HG03108 (cell line): ENCODE measurements at regions not wholly inside any gene's neighbourhood (a gene's known extent, or its start where the extent isn't known, plus 50 kb on each side); places are given as distances from the start of the nearest gene placed in this dataset.

Experiments used
- ATAC-seq: cut with Tn5 transposase; IDR thresholded peaks from one replicate; pipeline ENCODE4 v1.9.1; 2021; ENCODE audit warnings: moderate library complexity; ENCODE audit not compliant: unreplicated experiment

GRCh38 chr4:108369035-108369655 is 200.4 kb upstream of the LEF1 start:
- no peak for ATAC-seq

DNA sequence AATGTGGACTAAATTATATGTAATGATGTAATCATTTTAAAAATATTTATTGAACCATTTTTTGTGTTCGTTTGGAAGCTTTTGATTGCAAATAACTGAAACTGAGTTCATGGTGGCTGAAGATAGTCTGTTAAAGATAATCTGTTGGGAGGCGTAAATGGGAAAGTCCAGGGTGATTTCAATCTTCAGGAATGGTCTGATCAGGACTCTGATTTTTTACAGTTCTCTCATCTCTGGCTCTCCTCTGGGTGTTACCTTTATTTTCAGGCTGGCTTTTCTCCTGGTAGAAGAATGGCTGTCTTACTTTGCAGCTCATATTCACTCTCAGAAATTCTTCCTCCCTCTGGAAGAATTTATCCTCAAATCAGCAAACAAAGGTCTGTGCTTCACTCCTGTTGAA is 199.0 kb upstream of the LEF1 start:
- no peak for ATAC-seq

DNA sequence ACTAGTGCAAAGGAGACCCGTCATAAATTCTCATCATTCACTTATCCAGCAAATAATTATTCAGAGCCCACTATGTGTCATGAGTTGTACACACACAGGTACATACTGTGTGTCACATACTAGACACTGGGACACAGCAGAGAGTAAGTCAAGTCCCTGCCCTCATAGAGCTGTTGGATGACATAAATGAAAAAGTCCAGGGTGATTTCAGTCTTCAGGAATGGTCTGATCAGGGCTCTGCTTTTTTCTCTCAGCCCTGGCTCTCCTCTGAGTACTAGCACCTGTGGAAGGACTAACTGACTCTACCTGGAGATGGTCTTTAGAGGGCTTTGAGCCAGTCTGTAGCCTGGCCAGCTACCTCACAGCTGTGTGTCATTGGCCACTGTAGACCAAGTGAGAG is 198.0 kb upstream of the LEF1 start:
- no peak for ATAC-seq

DNA sequence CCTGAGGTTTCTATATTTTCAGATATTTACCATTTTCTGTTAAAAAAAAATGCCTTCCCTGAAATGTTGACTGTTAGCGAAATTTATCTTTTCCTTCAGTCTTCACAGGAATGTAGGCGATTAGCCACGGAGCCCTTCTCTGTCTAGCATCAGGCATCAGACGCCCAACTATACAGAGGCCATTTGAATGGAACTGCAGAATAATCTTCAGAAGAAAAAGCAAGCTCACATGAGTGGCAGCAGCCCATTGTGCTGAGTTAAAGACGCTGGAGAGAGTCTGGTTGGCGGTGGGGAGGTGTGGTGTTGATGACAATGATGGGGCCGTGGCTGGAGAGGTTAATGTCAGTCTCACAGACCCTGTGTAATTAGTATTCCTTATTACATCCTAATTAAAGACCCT is 196.8 kb upstream of the LEF1 start:
- ATAC-seq = no peak

GRCh38 chr4:108361886-108362285 is 193.2 kb upstream of the LEF1 start:
- no peak for ATAC-seq

DNA sequence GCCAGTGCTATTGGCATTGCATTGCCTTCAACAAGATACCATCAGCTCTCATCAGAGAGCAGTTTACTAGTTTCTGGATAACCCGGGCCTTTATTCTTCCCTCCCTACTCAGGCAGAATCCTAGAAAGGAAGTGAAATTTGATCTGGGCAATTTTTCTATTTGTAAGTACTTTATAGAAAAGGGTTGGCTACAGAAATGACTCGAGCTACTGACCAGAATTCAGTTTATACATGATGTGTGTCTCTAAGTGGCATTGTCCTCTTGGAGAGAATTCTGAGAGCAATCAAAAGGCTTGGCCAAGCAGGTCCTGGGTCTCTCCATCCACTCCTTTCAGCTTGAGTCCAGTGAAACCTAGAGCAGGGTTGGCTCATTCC is 192.7 kb upstream of the LEF1 start:
- ATAC-seq = no peak

GRCh38 chr4:108360754-108361445 is 192.2 kb upstream of the LEF1 start:
- ATAC-seq = no peak

GRCh38 chr4:108359986-108360681 is 191.4 kb upstream of the LEF1 start:
- ATAC-seq = no peak

DNA sequence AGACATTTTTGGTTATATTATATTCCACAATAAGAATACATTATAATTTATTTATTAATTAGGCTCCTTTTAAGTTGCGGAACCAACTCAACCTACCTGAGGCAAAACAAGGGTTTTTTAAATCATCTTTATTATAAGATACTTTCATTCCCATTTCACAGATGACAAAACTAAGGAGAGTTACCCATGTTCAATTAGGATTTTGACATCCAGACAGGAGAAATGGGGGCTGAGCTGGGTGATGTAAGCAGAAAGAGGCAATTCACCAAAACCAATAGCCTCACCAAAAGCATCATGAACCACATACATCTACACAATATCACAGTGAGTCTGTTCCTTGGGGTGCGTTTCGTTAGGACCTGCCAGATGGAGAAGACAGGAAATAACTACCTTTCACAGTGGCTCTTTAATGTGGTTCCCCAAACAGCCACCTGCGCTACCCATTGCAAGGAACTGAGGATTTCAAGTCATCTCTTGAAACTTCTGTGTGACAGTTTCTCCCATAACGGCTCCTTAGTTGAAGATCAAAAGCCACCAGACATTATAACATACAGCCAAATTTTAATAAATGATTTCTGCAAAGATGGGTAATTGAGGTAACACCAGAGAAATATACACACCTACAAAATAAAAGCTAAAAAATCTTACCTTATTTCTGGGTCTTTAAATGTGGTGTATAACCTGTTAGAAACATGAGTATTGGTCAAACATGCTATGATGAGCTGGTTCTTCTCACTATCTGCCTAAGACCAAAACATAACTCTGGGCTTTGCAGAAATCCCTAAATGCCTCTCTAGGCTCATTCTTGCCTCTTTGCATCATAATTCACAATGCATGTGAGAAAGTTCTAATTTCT is 190.6 kb upstream of the LEF1 start:
- ATAC-seq = no peak

DNA sequence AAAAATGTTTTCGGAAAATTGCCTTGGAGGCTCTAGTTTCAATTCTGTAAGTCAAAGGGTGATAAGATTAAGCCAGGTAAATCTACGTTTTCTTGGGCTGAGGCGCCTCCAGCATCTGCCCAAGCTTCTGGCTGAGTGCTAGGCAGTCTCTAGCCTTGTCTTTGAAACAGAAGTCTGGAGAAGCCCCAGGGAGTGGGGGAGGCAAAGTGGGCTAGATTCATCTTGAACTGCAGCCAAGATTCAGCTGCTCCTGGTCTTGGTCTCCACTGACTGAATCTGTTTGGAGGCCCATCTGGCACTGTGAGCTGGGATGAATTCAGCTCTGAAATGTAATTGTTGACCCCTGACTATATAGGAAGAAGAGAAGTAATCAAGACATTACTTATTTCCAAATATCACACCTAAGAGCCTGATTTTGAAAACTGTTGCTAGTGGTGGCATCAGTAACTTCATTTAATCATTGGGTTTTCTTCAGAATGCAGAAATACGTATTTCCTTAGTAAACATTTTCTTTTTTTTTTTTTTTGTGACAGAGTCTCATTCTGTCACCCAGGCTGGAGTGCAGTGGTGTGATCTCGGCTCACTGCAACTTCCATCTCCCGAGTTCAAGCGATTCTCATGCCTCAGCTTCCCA is 187.3 kb upstream of the LEF1 start:
- ATAC-seq = no peak

DNA sequence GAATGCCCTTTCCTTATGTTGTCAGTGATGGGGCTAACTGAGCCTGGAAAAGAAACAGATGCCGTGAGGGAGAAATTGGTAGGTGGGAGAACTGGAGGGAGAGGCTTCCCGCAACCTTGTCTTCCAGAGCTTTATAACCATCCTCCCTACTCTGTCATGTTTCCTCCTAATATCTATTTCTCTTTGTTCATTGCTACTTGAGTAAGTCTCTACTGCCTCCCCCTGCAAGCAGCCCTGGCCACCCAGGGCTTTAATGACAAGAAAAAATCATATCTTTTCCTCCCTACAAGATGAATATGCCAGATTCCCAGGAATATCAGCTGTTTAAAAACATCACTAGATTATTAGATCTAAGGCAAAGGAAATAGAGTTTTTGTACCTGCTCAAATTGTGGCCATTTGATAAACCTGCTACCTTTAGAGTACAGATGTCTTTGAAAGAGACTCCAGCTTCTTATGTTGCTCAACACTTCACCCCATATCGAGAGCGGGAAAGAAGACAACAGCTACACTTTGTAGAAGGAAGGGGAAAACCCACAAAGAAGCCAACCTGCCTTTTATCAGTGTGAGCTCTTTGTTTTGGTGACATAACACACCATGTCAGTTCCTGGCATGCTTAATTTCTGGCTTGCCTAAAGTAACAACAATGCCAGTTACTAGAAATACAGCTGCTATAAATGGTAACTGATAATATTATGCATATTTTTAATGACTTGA is 186.6 kb upstream of the LEF1 start:
- no peak for ATAC-seq

- ATAC-seq = no peak
These were observed 184.1 kb upstream of the LEF1 start for GRCh38 chr4:108352664-108353308.

- ATAC-seq = no peak
These were observed 183.1 kb upstream of the LEF1 start for GRCh38 chr4:108351791-108352190.

GRCh38 chr4:108350332-108350731 is 181.6 kb upstream of the LEF1 start:
- no peak for ATAC-seq

GRCh38 chr4:108346818-108347210 is 178.1 kb upstream of the LEF1 start:
- no peak for ATAC-seq

- ATAC-seq = no peak
These were observed 177.4 kb upstream of the LEF1 start for GRCh38 chr4:108345862-108346817.

GRCh38 chr4:108342325-108342970 is 173.7 kb upstream of the LEF1 start:
- ATAC-seq = no peak

- ATAC-seq = no peak
These were observed 169.2 kb upstream of the LEF1 start for GRCh38 chr4:108337923-108338322.
